Hepatocyte (in vitro differentiated cells): ENCODE measurements at regions not wholly inside any gene's neighbourhood (a gene's known extent, or its start where the extent isn't known, plus 50 kb on each side); places are given as distances from the start of the nearest gene placed in this dataset.
"Not testable (repeated sequence)": the region's sequence is repeated elsewhere in the genome, so short reads cannot be mapped to it uniquely, and the experiment has no call there.

ENCODE experiments used
- DNase-seq: peaks from one replicate; pipeline ENCODE4 v3.0.0-alpha.2; 2016; ENCODE audit warnings: low spot score
- H2AFZ ChIP-seq: fragments of 200-600 bp; sonication (generic); 2 replicates; pipeline ENCODE4 v1.6.0; 2016; ENCODE audit warnings: antibody characterized with exemption, mild to moderate bottlenecking
- H3K27ac ChIP-seq: fragments of 200-600 bp; sonication (generic); 2 replicates; pipeline ENCODE4 v1.5.1; 2016; ENCODE audit warnings: mild to moderate bottlenecking
- H3K27me3 ChIP-seq: fragments of 200-600 bp; sonication (generic); 2 replicates; pipeline ENCODE4 v1.6.1; 2016
- H3K36me3 ChIP-seq: fragments of 200-600 bp; sonication (generic); replicated peaks from 2 replicates; pipeline ENCODE4 v1.5.1; 2016; ENCODE audit warnings: low read depth; ENCODE audit not compliant: insufficient read depth
- H3K4me1 ChIP-seq: fragments of 200-600 bp; sonication (generic); 2 replicates; pipeline ENCODE4 v1.5.1; 2016; ENCODE audit warnings: mild to moderate bottlenecking, moderate library complexity; ENCODE audit not compliant: insufficient read depth
- H3K4me2 ChIP-seq: fragments of 200-600 bp; sonication (generic); 2 replicates; pipeline ENCODE4 v1.6.0; 2016
- H3K4me3 ChIP-seq: fragments of 200-600 bp; sonication (generic); 2 replicates; pipeline ENCODE4 v1.5.1; 2016; ENCODE audit warnings: mild to moderate bottlenecking
- H3K79me2 ChIP-seq: fragments of 200-600 bp; sonication (generic); 2 replicates; pipeline ENCODE4 v1.6.0; 2017; ENCODE audit warnings: mild to moderate bottlenecking
- H3K9me2 ChIP-seq: fragments of 200-600 bp; sonication (generic); replicated peaks from 2 replicates; pipeline ENCODE4 v1.6.0; 2017; ENCODE audit warnings: mild to moderate bottlenecking; ENCODE audit not compliant: insufficient read depth
- H3K9me3 ChIP-seq: fragments of 200-600 bp; sonication (generic); 2 replicates; pipeline ENCODE4 v1.5.1; 2016; ENCODE audit warnings: low read depth, mild to moderate bottlenecking
- H4K20me1 ChIP-seq: fragments of 200-600 bp; sonication (generic); 2 replicates; pipeline ENCODE4 v1.6.0; 2016; ENCODE audit warnings: mild to moderate bottlenecking; ENCODE audit not compliant: insufficient read depth, poor library complexity, severe bottlenecking
- CTCF ChIP-seq: fragments of 200-600 bp; sonication (generic); IDR thresholded peaks from 2 replicates; pipeline ENCODE4 v1.5.1; 2016; ENCODE audit warnings: antibody characterized with exemption, mild to moderate bottlenecking; ENCODE audit not compliant: poor library complexity
- EZH2 ChIP-seq: fragments of 200-600 bp; sonication (generic); IDR thresholded peaks from 2 replicates; pipeline ENCODE4 v1.6.1; 2016; ENCODE audit warnings: antibody characterized with exemption, mild to moderate bottlenecking, borderline replicate concordance
- EZH2phosphoT487 ChIP-seq: fragments of 200-600 bp; sonication (generic); IDR thresholded peaks from one replicate; pipeline ENCODE4 v1.6.1; 2018; ENCODE audit warnings: antibody characterized with exemption, mild to moderate bottlenecking, low read depth, moderate library complexity; ENCODE audit not compliant: unreplicated experiment, severe bottlenecking
- WGBS: methylation state at CpG from one replicate; pipeline ENCODE4 v1.1.6; 2016; ENCODE audit warnings: low lambda C conversion rate; ENCODE audit errors: missing lambda C conversion rate; 5-methylcytosine and 5-hydroxymethylcytosine counted together

- DNase-seq, H3K4me2 ChIP-seq: not testable (repeated sequence)
- WGBS = 96% methylated on average over 2 of the region's 2 CpGs
Observed at GRCh38 chr3:48101301-48101650, 85.1 kb upstream of the MAP4 start.

DNA sequence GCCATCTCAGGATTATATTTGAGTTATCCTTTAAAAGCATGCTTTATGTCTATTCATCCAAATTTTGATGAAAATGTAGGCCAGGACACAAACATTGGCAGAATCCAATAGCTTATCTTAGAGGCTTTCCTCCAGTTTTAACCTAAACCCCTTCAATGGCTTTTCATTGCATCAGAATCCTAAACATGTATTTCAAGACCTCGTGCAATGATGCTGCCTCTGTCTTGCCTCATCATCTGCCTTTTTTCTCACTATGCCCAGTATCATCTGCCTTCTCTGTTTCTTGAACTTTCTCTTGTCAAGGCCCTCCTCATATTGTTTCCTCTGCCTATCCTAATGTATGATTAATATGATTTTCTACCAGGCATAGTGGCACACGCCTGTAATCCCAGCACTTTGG, 76.1 kb upstream of the MAP4 start:
- Histone ChIP-seq H3K79me2 (peaks cover 7% of the 10 kb centered on the region), H4K20me1 (no peaks in the 10 kb centered on the region), H3K4me3 (no peak overlapping the region), H3K9me3 (no peaks in the 10 kb centered on the region), H3K27me3 (no peaks in the 10 kb centered on the region), H3K4me1 (peaks cover 5% of the 10 kb centered on the region), H3K27ac (no peak overlapping the region), H3K36me3 (no peaks in the 10 kb centered on the region), H3K9me2 (no peaks in the 10 kb centered on the region), H3K4me2 (no peak overlapping the region), H2AFZ (no peak overlapping the region)
- TF ChIP-seq EZH2 (no peak), CTCF (no peak), EZH2phosphoT487 (no peak)
- no peak for DNase-seq
- 57% methylated on average over 2 of the region's 2 CpGs for WGBS

More at GRCh38 chr3:48101301-48101650, 85.1 kb upstream of the MAP4 start:
- not testable (repeated sequence) for H3K9me3 ChIP-seq, H2AFZ ChIP-seq, H3K4me1 ChIP-seq, H3K36me3 ChIP-seq, H4K20me1 ChIP-seq, H3K27ac ChIP-seq, H3K4me3 ChIP-seq, H3K9me2 ChIP-seq, H3K79me2 ChIP-seq, H3K27me3 ChIP-seq

DNA sequence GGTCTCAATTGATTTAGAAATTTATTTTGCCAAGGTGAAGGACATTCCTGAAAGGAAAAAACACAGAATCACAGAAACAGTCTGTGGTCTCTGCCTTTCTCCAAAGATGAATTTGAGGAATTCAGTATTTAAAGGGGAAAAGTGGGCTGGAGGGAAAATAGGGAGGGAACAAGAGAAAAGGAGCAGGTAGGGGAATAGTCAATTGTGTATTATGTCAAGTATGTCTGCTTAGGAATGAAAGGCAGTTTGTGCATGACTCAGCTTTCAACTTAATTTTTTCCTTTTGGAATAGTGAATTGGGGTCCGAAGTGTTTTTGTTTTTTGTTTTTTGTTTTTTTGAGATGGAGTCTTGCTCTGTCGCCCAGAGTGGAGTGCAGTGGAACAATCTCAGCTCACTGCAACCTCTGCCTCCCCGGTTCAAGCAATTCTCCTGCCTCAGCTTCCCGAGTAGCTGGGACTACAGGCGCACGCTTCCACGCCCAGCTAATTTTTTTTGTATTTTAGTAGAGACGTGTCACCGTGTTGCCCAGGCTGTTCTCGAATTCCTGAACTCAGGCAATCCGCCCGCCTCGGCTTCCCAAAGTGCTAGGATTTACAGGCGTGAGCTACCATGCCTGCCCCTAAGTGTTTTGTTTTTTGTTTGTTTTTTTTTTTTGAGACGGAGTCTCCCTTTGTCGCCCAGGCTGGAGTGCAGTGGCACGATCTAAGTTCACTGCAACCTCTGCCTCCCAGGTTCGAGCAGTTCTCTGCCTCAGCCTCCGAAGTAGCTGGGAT, 74.1 kb upstream of the MAP4 start:
- 90% methylated on average over 19 of the region's 19 CpGs for WGBS
- DNase-seq = no peak
- no peak overlapping the region for H3K4me2 ChIP-seq
- TF ChIP-seq EZH2 = no peak
- no peak for TF ChIP-seq EZH2phosphoT487
- no peak for TF ChIP-seq CTCF
- peaks cover 25% of the 10 kb centered on the region for H3K79me2 ChIP-seq
- H3K36me3 ChIP-seq = no peaks in the 10 kb centered on the region
- no peak overlapping the region for H2AFZ ChIP-seq
- H3K4me1 ChIP-seq = peaks cover 15% of the 10 kb centered on the region
- H3K4me3 ChIP-seq = no peak overlapping the region
- H3K27ac ChIP-seq = no peak overlapping the region
- peaks cover 18% of the 10 kb centered on the region for H4K20me1 ChIP-seq
- no peaks in the 10 kb centered on the region for H3K9me2 ChIP-seq
- H3K9me3 ChIP-seq = no peaks in the 10 kb centered on the region
- no peaks in the 10 kb centered on the region for H3K27me3 ChIP-seq

GRCh38 chr3:48088749-48089466, 72.7 kb upstream of the MAP4 start:
- H3K27me3 ChIP-seq = no peaks in the 10 kb centered on the region
- WGBS = 1% methylated on average over 57 of the region's 79 CpGs

More at GRCh38 chr3:48088749-48089466, 72.7 kb upstream of the MAP4 start:
- Histone ChIP-seq H3K79me2 (peaks cover 39% of the 10 kb centered on the region), H3K36me3 (no peaks in the 10 kb centered on the region), H3K9me3 (no peaks in the 10 kb centered on the region), H2AFZ (peak overlapping the region; percentile 28), H3K4me1 (peaks cover 15% of the 10 kb centered on the region), H3K4me2 (peak overlapping the region; percentile 91), H3K27ac (peak overlapping the region; percentile 93), H3K9me2 (no peaks in the 10 kb centered on the region), H3K4me3 (peak overlapping the region; percentile 77), H4K20me1 (peaks cover 31% of the 10 kb centered on the region)
- TF ChIP-seq CTCF (no peak), EZH2 (no peak), EZH2phosphoT487 (no peak)
- DNase-seq = peak; percentile 99
